A673 (cell line): ENCODE measurements at regions not wholly inside any gene's neighbourhood (a gene's known extent, or its start where the extent isn't known, plus 50 kb on each side); places are given as distances from the start of the nearest gene placed in this dataset.

Experiments
- BruUV-seq: library from RNA; stranded (reverse); fragments of 400-500 nt; replicated peaks from 2 replicates; lab custom pipeline; 2021; lab: Mats Ljungman, UMichigan
- CTCF ChIA-PET: fragments of 300-600 bp; sonication (Branson Sonifier 250); formaldehyde crosslinking; loops from one replicate; lab custom pipeline; 2022; ENCODE audit warnings: antibody characterized with exemption; lab: Charles Lee
- POLR2A ChIA-PET: fragments of 300-600 bp; sonication (Branson Sonifier 250); formaldehyde crosslinking; loops from one replicate; lab custom pipeline; 2022; ENCODE audit warnings: antibody characterized with exemption; ENCODE audit not compliant: low non-redundant PET; lab: Charles Lee
- DNase-seq: peaks from one replicate; pipeline ENCODE4 v3.0.0-alpha.2; 2015; ENCODE audit warnings: low spot score
- H3K27ac ChIP-seq: fragments of 200-600 bp; sonication (generic); 2 replicates; pipeline ENCODE4 v1.5.1; 2016; ENCODE audit warnings: mixed run types, low read depth, mild to moderate bottlenecking, mixed read lengths, antibody characterized with exemption, low read length; ENCODE audit not compliant: poor library complexity, severe bottlenecking
- H3K27me3 ChIP-seq: fragments of 200-600 bp; sonication (generic); replicated peaks from 2 replicates; pipeline ENCODE4 v1.6.1; 2017; ENCODE audit warnings: mixed run types, low read depth, mild to moderate bottlenecking, mixed read lengths, antibody characterized with exemption, low read length; ENCODE audit not compliant: insufficient read depth, poor library complexity
- H3K36me3 ChIP-seq: fragments of 200-600 bp; sonication (generic); 2 replicates; pipeline ENCODE4 v1.6.1; 2016; ENCODE audit warnings: mixed run types, mild to moderate bottlenecking, mixed read lengths, antibody characterized with exemption, low read length; ENCODE audit not compliant: insufficient read depth, poor library complexity, severe bottlenecking
- H3K4me1 ChIP-seq: fragments of 200-600 bp; sonication (generic); 2 replicates; pipeline ENCODE4 v1.6.1; 2017; ENCODE audit warnings: mixed run types, mild to moderate bottlenecking, mixed read lengths, antibody characterized with exemption, low read length; ENCODE audit not compliant: insufficient read depth, poor library complexity, severe bottlenecking
- H3K4me3 ChIP-seq: fragments of 200-600 bp; sonication (generic); 2 replicates; pipeline ENCODE4 v1.5.1; 2016; ENCODE audit warnings: low read depth, mixed run types, mild to moderate bottlenecking, mixed read lengths, low read length; ENCODE audit not compliant: poor library complexity, severe bottlenecking
- H3K9me3 ChIP-seq: fragments of 200-600 bp; sonication (generic); 2 replicates; pipeline ENCODE4 v1.6.1; 2016; ENCODE audit warnings: mixed run types, low read depth, mild to moderate bottlenecking, mixed read lengths, antibody characterized with exemption, low read length; ENCODE audit not compliant: poor library complexity, severe bottlenecking
- EZH2 ChIP-seq: fragments of 200-600 bp; sonication (generic); IDR thresholded peaks from 2 replicates; pipeline ENCODE4 v1.6.1; 2017; ENCODE audit warnings: borderline replicate concordance, low read depth, mild to moderate bottlenecking, mixed read lengths, antibody characterized with exemption, low read length; ENCODE audit not compliant: poor library complexity, severe bottlenecking
- intact Hi-C: fragments of 100-400 bp; cut with micrococcal nuclease; formaldehyde crosslinking; loops from one replicate; pipeline ENCODE4 v1.10.0; 2022; ENCODE audit not compliant: unreplicated experiment
- TF ChIP-seq, protein P1 (sequence below): fragments of 300-800, 200-600 bp; sonication (generic); conservative IDR thresholded peaks from 2 replicates; pipeline ENCODE4 v1.5.1; 2017; ENCODE audit warnings: low read depth, mild to moderate bottlenecking, antibody characterized with exemption, low read length, moderate library complexity, mixed read lengths

DNA sequence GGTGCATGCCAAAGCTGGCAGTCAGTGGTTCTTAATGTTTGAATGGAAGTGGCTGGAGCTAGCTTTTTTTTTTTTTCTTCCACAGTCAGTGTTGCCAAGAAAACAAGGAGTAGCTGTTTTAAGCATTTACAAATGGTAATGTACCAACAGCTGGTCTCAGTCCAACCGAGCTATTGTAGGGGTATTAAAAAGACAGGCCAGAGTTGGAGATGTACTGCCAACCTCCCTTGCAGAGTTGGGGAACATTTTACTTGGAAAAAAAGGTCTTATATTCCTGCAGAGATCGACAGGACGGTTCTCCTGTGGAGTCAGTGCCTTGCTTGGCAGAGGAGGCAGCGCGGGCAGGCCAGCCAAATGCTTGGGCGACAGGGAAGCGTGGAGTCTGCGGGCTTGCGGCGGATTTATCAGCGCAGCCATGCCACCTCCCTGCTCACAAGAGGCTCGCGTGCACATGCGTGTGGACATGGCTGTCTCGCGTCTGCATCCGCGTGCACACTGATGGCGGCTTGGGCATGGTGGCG lies 338.1 kb downstream of the RPS6KC1 start:
- ChIA-PET POLR2A (no interaction called here), CTCF (no interaction called here)
- Histone ChIP-seq H3K27ac (no peak overlapping the region), H3K9me3 (no peaks in the 10 kb centered on the region), H3K4me1 (no peaks in the 10 kb centered on the region), H3K4me3 (no peak overlapping the region), H3K27me3 (peaks cover 27% of the 10 kb centered on the region), H3K36me3 (no peaks in the 10 kb centered on the region)
- intact Hi-C loops = no loop called here
- no peak for DNase-seq
- TF ChIP-seq, protein P1, sequence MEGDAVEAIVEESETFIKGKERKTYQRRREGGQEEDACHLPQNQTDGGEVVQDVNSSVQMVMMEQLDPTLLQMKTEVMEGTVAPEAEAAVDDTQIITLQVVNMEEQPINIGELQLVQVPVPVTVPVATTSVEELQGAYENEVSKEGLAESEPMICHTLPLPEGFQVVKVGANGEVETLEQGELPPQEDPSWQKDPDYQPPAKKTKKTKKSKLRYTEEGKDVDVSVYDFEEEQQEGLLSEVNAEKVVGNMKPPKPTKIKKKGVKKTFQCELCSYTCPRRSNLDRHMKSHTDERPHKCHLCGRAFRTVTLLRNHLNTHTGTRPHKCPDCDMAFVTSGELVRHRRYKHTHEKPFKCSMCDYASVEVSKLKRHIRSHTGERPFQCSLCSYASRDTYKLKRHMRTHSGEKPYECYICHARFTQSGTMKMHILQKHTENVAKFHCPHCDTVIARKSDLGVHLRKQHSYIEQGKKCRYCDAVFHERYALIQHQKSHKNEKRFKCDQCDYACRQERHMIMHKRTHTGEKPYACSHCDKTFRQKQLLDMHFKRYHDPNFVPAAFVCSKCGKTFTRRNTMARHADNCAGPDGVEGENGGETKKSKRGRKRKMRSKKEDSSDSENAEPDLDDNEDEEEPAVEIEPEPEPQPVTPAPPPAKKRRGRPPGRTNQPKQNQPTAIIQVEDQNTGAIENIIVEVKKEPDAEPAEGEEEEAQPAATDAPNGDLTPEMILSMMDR = no peak
- TF ChIP-seq EZH2 = no peak
- no TSS peak for BruUV-seq

DNA sequence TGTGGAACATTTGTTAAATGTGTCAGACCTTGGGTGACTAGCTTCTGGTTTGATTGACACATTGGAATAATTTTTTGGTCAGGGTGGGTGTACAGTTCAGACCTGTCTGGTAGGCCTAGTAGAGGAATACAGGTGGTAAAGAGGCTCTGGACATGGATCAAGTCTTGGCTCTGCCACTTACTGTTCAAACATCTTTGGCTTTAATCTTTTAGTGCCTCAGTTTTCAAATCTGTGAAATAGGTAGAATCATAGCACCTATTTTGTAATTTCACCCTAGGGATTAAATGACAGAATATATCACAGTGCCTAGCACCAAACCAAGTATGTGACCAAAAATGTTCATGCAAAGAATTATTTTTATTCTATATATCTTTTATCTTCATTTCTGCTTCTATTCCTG lies 340.4 kb downstream of the RPS6KC1 start:
- TF ChIP-seq EZH2 = no peak
- TF ChIP-seq, protein P1 = no peak
- no TSS peak for BruUV-seq
- ChIA-PET POLR2A (no interaction called here), CTCF (no interaction called here)
- H3K27me3 ChIP-seq = peaks cover 34% of the 10 kb centered on the region
- H3K9me3 ChIP-seq = no peaks in the 10 kb centered on the region
- no peaks in the 10 kb centered on the region for H3K4me1 ChIP-seq
- no peaks in the 10 kb centered on the region for H3K36me3 ChIP-seq
- no peak for DNase-seq
- intact Hi-C loops = no loop called here
- no peak overlapping the region for H3K27ac ChIP-seq
- H3K4me3 ChIP-seq = no peak overlapping the region

DNA sequence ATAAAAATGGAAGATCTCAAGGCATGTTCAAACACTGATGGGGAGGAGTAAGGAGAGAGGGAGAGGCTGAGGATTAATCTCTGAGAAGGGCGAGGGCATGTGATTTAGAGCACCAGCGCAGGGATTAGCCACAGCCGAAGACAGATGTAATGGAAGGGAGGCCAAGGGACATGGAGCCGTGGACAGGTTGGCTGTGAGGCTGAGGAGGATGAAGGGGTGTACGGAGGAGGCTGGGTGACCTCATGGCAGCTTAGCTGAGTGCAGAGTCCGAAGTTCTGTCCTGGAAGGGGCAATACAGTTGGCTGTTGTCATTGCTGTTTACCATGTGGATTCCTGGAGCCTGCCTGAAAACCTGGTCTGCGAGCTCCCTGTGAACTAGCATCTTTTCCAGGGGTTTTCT lies 342.8 kb downstream of the RPS6KC1 start:
- Histone ChIP-seq H3K27ac (no peak overlapping the region), H3K4me3 (no peak overlapping the region), H3K27me3 (peaks cover 34% of the 10 kb centered on the region), H3K9me3 (no peaks in the 10 kb centered on the region), H3K4me1 (no peaks in the 10 kb centered on the region), H3K36me3 (no peaks in the 10 kb centered on the region)
- intact Hi-C loops = no loop called here
- no TSS peak for BruUV-seq
- no peak for DNase-seq
- CTCF ChIA-PET = no interaction called here
- POLR2A ChIA-PET = no interaction called here
- TF ChIP-seq EZH2 = no peak

DNA sequence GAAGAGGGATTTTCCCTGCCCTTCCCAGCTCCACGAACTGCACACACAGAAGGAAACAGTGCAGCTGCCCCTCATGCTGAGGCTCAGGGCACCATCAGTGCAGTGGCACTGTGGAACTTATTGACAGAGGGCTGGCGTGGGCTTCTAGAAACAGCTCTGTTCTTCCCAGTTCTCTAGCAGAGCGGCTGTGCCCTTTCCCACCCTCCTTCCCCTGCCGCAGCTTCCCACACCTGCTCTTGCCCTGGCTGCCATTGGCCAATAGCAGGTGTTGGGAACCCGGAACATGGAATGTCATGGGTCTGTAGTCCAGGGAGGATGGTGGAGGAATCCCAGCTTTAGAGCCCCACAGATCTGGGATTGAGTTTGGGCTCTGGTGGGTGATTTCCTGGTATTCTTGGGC lies 343.8 kb downstream of the RPS6KC1 start:
- intact Hi-C loops = no loop called here
- DNase-seq = no peak
- no peak overlapping the region for H3K27ac ChIP-seq
- no peaks in the 10 kb centered on the region for H3K4me1 ChIP-seq
- H3K9me3 ChIP-seq = no peaks in the 10 kb centered on the region
- ChIA-PET POLR2A (no interaction called here), CTCF (no interaction called here)
- no peak for TF ChIP-seq EZH2
- TF ChIP-seq, protein P1 = no peak
- H3K36me3 ChIP-seq = no peaks in the 10 kb centered on the region
- no TSS peak for BruUV-seq
- H3K27me3 ChIP-seq = peaks cover 34% of the 10 kb centered on the region
- H3K4me3 ChIP-seq = no peak overlapping the region
